Smooth muscle cell (in vitro differentiated cells): ENCODE measurements at regions not wholly inside any gene's neighbourhood (a gene's known extent, or its start where the extent isn't known, plus 50 kb on each side); places are given as distances from the start of the nearest gene placed in this dataset.
"Not testable (repeated sequence)": the region's sequence is repeated elsewhere in the genome, so short reads cannot be mapped to it uniquely, and the experiment has no call there.

Experiments used
- DNase-seq: peaks from one replicate; lab custom pipeline; 2025; ENCODE audit not compliant: unreplicated experiment; lab: John Stamatoyannopoulos, UW
- H2AFZ ChIP-seq: fragments of 200-600 bp; sonication (generic); 2 replicates; pipeline ENCODE4 v1.6.0; 2016; ENCODE audit warnings: antibody characterized with exemption, low read depth, mild to moderate bottlenecking
- H3F3A ChIP-seq: fragments of 200-600 bp; sonication (generic); 2 replicates; pipeline ENCODE4 v1.6.0; 2017; ENCODE audit warnings: antibody characterized with exemption, low read depth
- H3K27ac ChIP-seq: fragments of 200-600 bp; sonication (generic); 2 replicates; pipeline ENCODE4 v1.5.1; 2016; ENCODE audit warnings: low read depth, mild to moderate bottlenecking
- H3K27me3 ChIP-seq: fragments of 200-600 bp; sonication (generic); 2 replicates; pipeline ENCODE4 v1.6.1; 2016; ENCODE audit warnings: low read depth, mild to moderate bottlenecking
- H3K36me3 ChIP-seq: fragments of 200-600 bp; sonication (generic); 2 replicates; pipeline ENCODE4 v1.5.1; 2016; ENCODE audit warnings: low read depth
- H3K4me1 ChIP-seq: fragments of 200-600 bp; sonication (generic); 2 replicates; pipeline ENCODE4 v1.5.1; 2016; ENCODE audit warnings: low read depth
- H3K4me2 ChIP-seq: fragments of 200-600 bp; sonication (generic); 2 replicates; pipeline ENCODE4 v1.6.0; 2016; ENCODE audit warnings: mild to moderate bottlenecking
- H3K4me3 ChIP-seq: fragments of 200-600 bp; sonication (generic); 2 replicates; pipeline ENCODE4 v1.5.1; 2016; ENCODE audit warnings: mild to moderate bottlenecking
- H3K79me2 ChIP-seq: fragments of 200-600 bp; sonication (generic); 2 replicates; pipeline ENCODE4 v1.6.0; 2016; ENCODE audit warnings: low read depth, mild to moderate bottlenecking
- H3K9ac ChIP-seq: fragments of 200-600 bp; sonication (generic); 2 replicates; pipeline ENCODE4 v1.6.0; 2016; ENCODE audit warnings: low read depth
- H3K9me3 ChIP-seq: fragments of 200-600 bp; sonication (generic); replicated peaks from 2 replicates; pipeline ENCODE4 v1.5.1; 2016; ENCODE audit warnings: low read depth
- H4K20me1 ChIP-seq: fragments of 200-600 bp; sonication (generic); 2 replicates; pipeline ENCODE4 v1.6.0; 2016; ENCODE audit warnings: low read depth
- CTCF ChIP-seq: fragments of 200-600 bp; sonication (generic); IDR thresholded peaks from 2 replicates; pipeline ENCODE4 v1.5.1; 2017; ENCODE audit warnings: borderline replicate concordance, mild to moderate bottlenecking, antibody characterized with exemption; ENCODE audit not compliant: insufficient read depth, poor library complexity, severe bottlenecking
- WGBS: methylation state at CpG from one replicate; pipeline ENCODE4 v1.1.7; 2016; ENCODE audit warnings: low lambda C conversion rate; 5-methylcytosine and 5-hydroxymethylcytosine counted together

- Histone ChIP-seq H3K27me3 (no peaks in the 10 kb centered on the region), H2AFZ (no peak overlapping the region), H3K27ac (peak overlapping the region; percentile 62), H3K9ac (no peak overlapping the region), H3K4me2 (peak overlapping the region; percentile 74), H3K4me1 (peaks cover 23% of the 10 kb centered on the region), H4K20me1 (no peaks in the 10 kb centered on the region), H3F3A (peaks cover 5% of the 10 kb centered on the region), H3K4me3 (no peak overlapping the region), H3K9me3 (no peaks in the 10 kb centered on the region), H3K79me2 (no peaks in the 10 kb centered on the region), H3K36me3 (no peaks in the 10 kb centered on the region)
- 32% methylated on average over 1 of the region's 1 CpG for WGBS
- TF ChIP-seq CTCF = no peak
- DNase-seq = no peak
Observed at GRCh38 chr6:121732641-121733040, 297.2 kb downstream of the GJA1 start.

GRCh38 chr6:121733234-121733633 is 297.8 kb downstream of the GJA1 start:
- H3K27ac ChIP-seq = peak overlapping the region; percentile 62
- peak overlapping the region; percentile 74 for H3K4me2 ChIP-seq

GRCh38 chr6:121740188-121740587 is 304.7 kb downstream of the GJA1 start:
- H3K4me3 ChIP-seq, DNase-seq, H2AFZ ChIP-seq, H3K27me3 ChIP-seq, H3K36me3 ChIP-seq, H4K20me1 ChIP-seq, H3F3A ChIP-seq, H3K9me3 ChIP-seq, H3K79me2 ChIP-seq, H3K27ac ChIP-seq, H3K4me1 ChIP-seq, H3K9ac ChIP-seq, H3K4me2 ChIP-seq: not testable (repeated sequence)
- 87% methylated on average over 6 of the region's 6 CpGs for WGBS

More at GRCh38 chr6:121733234-121733633, 297.8 kb downstream of the GJA1 start:
- no peak for DNase-seq
- TF ChIP-seq CTCF = no peak
- Histone ChIP-seq H2AFZ (no peak overlapping the region), H3K36me3 (no peaks in the 10 kb centered on the region), H3F3A (peaks cover 5% of the 10 kb centered on the region), H3K4me3 (no peak overlapping the region), H3K79me2 (no peaks in the 10 kb centered on the region), H4K20me1 (no peaks in the 10 kb centered on the region), H3K9me3 (no peaks in the 10 kb centered on the region), H3K27me3 (no peaks in the 10 kb centered on the region), H3K4me1 (peaks cover 23% of the 10 kb centered on the region), H3K9ac (no peak overlapping the region)

- Histone ChIP-seq H3K4me3 (no peak overlapping the region), H3K9ac (no peak overlapping the region), H3K4me2 (no peak overlapping the region), H3F3A (no peaks in the 10 kb centered on the region), H4K20me1 (no peaks in the 10 kb centered on the region), H3K27me3 (no peaks in the 10 kb centered on the region), H2AFZ (peak overlapping the region; percentile 13), H3K4me1 (peaks cover 6% of the 10 kb centered on the region), H3K9me3 (no peaks in the 10 kb centered on the region), H3K36me3 (no peaks in the 10 kb centered on the region), H3K27ac (no peak overlapping the region), H3K79me2 (no peaks in the 10 kb centered on the region)
- WGBS = 93% methylated on average over 1 of the region's 1 CpG
- DNase-seq = no peak
- no peak for TF ChIP-seq CTCF
Observed at GRCh38 chr6:121743691-121744090, 308.2 kb downstream of the GJA1 start.
